DMS153 treated with DMSO at 0.1 percent for 48 hours (cell line): ENCODE measurements at regions not wholly inside any gene's neighbourhood (a gene's known extent, or its start where the extent isn't known, plus 50 kb on each side); places are given as distances from the start of the nearest gene placed in this dataset.

Experiments
- DNase-seq: peaks from one replicate; lab custom pipeline; 2025; ENCODE audit not compliant: unreplicated experiment; lab: John Stamatoyannopoulos, UW

DNA sequence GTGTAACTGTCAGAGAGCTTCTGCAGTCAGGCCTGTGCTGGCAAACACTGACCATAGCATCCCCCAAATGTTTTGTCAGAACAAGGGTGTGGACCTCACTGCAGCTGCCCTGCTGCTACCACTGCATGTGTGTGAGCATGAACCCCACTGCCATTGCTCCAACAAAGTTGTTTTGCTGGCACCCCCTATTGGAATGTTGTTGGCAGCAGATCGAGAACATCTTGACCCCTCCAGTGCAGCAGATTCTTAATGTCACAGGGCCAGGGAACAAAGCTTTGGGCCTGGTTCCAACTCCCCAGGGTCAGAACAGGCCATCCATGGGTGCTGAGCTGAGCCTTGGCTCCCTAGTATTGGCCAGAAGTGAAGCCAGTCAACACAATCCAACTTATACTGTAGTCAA, 1537.4 kb downstream of the NCAM2 start:
- no peak for DNase-seq

DNA sequence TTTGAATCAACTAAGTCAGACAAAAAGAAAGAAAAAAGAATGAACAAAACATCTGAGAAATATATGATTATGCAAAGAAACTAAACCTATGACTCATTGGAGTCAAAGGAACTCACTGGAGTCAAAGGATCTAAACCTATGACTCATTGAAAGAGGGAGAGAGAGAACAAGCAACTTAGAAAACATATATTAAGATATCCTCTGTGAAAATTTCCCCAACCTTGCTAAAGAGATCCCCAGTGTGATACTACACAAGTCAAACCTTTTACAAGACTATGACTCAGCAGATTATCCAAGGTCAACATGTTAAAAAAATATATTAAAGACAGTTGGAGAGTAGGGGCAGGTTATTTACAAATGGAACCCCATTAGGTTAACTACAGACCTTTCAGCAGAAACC, 1538.3 kb downstream of the NCAM2 start:
- no peak for DNase-seq

DNA sequence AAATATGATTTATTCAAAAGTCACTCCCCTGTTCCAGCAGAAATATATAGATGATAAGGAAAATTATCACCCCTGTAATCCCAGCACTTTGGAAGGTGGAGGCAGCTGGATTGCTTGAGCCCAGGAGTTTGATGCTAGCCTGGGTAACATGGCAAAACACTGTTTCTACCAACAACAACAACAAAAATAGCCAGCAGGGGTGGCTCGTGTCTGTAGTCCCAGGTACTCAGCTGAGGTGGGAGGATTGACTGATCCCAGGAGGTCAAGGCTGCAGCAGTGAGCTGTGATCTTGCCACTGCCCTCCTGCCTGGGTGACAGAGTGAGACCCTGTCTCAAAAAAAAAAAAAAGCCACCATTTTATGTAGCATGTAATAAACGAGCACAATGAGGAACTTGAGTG, 1546.5 kb downstream of the NCAM2 start:
- DNase-seq = no peak

DNA sequence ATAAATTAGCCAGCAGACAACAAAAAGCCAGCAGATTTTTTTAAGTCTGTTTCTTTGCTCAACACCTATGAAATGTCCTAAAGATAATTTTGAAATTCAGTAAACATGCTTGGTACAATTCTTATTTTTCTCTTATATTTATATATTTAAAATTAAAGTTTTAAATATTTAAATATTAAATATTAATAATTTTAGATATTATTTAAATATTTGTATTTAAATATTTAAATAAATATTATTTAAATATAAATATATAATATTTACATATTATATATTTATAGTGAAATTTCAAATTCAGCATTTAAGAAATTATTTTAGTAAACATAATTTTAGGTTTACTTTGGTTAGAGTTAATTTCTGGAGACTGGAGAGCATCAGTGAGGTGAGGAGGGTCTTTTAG, 1554.2 kb downstream of the NCAM2 start:
- no peak for DNase-seq

DNA sequence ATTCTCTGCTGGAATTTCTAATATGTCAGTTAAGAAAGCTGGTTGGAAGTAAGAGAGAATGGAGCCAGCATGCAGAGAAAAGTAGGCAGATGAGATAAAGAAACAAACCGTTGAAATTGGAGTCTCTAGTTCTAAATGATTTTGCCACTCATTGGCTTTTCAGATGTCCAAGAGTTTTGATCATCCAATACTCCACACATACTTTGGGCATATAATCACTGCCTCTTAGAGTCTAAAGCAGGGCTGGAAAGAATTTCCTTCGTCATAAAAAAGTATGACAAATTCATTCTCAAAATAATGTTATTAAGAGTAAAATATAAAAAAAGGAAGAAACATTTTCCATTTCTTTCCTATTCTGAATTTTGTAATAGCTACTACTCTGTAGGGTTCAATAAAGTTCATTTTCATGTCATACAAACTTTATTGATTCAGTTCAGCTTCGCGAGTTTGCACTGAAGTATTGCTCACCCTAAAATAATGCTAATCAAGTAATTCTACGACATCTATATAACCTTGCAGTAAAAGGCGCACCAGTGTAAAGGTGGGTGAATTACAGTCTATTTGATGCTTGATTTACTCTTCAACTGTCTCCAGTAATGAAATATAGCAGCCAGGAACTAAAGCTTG, 1556.6 kb downstream of the NCAM2 start:
- no peak for DNase-seq

DNA sequence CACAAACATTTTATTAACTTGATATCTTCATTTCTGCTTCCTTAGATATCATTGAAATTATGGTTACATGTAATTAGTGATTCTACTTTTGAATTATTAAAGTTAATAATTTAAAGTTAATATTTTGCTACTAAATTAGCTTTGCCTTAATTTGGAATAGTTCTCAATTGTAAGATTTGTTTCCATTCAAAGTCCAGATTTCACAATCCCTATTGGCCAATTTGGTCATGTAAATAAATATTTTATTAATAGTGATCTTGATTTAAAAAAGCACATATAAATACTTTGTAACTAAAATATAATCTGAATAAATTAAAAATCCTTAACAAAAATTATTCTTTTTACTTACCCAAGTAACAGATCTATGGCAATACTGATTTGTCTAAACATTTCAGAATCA, 1558.6 kb downstream of the NCAM2 start:
- DNase-seq = no peak

DNA sequence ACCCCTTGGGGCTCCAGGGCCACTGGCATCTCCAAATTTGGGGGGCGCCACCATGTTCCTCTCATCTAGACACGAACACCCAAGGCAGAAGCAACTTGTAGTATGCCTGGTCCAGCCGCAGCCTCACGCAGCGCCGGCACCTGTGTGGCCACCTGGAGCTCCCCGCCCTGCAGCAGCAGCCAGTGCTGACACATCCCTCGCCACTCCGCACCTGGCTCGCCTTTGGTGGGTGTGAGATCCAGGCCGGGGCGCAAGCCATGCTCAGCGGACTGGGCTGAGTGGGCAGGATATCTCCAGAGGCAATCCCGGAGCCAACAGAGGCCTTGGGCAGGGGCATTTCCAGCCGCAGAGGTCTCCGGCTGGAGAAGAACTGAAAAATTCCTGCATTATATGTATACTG, 1563.7 kb downstream of the NCAM2 start:
- no peak for DNase-seq

DNA sequence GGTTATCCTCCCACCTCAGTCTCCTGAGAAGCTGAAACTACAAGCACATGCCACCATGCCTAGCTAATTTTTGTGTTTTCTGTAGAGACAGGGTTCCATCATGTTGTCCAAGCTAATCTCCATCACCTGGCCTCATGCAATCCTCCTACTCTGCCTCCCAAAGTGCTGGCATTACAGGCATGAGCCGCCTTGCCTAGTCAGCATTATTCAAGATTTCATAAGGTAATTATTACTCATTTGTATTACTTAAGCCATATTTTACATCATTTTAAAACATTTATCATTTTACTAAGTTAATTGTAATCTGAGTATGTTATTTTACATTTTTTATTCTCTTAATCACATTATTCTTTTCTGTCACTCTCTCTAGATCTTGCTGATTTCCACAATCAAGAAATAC, 1575.6 kb downstream of the NCAM2 start:
- DNase-seq = no peak

DNA sequence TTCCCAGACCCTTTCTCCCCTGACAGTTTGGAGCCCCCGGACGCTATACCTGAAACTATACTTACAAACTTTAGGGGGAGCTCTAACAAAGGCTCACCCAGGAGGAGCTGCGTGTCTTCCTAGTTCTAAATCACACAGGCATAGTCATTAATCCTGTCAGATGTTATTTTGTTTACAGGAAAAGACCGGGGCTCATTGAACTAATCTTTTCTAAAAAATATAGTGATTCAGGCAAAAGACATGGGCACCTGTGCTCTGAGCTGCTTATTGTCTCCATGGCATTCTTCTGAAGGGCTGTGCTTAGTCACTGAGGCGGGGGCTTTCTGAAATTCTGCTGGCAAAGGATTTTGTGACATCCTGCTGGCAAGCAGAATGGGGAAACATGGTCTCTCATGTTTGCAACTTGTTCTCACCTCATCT, 1577.0 kb downstream of the NCAM2 start:
- DNase-seq = no peak

DNA sequence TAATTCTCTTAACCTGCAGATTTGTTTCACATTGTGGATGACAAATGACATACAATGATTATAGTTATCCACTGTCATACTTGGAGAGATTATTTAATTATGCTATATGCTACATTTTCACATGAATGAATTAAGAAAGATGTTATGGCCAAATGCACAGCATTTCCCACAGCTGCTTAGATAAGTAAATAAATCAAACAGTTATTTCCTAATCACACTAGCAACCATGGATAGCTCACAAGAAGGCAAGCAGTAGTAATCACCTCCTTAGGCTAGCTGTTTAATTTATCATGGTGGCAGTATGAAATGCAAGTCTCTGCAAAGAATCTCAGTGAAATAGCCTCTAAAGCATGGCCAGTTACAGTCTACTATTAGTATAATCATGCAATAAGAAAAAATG, 1581.5 kb downstream of the NCAM2 start:
- no peak for DNase-seq

DNA sequence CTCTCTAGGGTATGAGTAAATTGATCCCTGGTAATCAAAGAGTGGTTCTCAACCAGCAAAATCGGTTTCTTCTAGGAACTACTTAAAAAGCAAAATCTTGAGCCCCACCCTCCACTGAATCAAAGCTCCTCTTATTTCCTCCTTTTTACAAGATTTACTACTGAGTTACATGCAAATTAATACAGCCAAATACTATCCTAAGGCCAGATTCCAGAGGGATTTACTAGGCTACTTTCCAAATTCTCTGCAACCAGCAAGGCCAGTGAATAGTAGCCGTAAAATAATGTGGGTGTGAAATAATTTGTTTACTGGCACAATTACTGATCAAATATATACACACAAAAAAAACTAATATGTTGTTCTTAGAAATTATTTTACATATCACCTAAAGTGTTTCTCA, 1583.8 kb downstream of the NCAM2 start:
- no peak for DNase-seq

DNA sequence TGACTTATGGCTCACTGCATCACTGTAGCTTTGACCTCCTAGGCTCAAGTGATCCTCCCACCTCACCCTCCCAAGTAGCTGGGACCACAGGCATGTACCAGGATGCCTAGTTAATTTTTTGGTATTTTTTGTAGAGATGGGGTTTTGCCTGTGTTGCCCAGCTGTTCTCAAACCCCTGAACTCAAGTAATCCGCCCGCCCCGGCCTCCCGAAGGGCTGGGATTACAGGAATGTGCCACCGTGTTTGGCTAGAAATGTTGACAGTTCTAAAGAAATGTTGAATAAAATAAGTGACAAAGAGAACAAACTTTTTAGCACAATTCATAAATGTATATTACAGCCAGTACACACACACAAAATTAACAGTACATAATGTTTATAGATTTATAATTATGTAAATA, 1586.1 kb downstream of the NCAM2 start:
- no peak for DNase-seq

DNA sequence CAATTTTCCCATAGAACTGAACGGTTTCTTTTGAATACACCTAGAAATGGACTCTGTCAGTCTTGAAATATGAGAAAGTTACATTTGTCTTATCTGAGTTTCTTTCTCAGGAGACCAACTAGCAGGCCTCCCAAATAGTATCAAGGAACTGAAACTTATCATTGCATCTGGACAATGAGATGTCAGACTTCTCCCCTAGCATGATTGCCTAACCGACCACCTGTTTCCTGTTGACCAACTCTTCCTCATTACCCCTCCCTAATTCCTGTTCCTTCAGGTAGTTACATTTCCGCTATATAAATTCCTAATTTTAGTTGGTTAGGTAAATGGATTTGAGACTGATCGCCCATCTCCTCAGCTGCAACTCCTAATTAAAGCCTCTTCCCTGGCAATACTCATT, 1587.3 kb downstream of the NCAM2 start:
- no peak for DNase-seq

DNA sequence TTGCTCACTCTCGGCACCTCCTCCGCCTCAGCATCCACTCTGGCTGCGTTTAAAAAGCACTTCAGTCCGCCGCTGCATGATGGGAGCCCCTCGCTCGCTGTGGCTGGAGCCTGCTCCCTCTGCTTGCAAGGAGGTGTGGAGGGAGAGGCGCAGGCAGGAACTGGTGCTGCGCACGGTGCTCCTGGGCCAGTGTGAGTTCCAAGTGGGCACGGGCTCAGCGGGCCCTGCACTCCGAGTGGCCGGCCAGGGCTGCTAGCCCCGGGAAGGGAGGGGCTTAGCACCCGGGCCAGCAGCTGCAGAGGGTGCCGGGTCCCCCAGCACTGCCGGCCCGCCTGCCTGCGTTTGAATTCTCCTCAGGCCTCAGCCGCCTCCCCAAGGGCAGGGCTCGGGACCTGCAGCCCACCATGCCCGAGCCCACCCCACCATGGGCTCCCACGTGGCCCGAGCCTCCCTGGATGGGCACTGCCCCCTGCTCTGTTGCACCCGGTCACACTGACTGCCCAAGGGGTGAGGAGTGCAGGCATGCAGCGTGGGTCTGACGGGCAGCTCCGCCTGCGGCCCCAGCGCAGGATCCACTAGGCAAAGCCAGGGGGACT, 1599.5 kb downstream of the NCAM2 start:
- DNase-seq = no peak

DNA sequence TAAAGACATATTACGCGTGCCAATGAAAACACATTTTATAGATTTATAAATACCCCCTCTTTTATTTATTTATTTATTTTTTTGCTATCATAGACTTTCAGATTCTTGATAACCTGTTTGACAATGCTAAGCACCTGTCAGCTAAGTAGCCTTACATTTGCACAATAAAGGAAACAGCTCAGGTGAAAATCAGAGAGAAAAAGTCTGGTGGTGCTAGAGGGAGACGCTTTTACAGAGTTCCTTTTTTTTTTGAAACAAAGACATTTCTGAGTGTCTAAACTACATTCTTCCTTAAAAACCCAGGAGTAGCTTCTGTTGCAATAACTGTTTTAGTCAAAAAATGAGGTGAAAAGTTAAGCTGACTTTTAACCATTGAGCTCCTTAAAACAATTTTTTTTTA, 1611.6 kb downstream of the NCAM2 start:
- DNase-seq = no peak

DNA sequence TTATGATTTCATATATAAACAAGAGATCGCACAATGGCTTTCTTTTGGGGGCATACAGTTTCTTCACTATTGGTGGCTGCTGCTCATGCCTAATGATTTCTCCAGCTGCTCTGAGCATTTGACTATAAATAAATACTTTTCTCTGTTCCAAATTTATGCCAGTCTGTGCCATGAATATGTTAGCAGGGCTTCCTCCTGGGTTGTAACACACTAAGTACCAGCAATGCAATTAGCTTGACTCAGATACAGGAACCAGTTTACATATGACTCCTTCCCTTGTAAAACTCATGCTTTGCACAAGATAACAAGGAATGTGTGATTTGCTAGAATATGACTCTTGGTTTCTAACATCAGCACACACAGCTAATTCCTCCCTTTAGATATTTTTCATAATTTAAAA, 1629.7 kb downstream of the NCAM2 start:
- no peak for DNase-seq

DNA sequence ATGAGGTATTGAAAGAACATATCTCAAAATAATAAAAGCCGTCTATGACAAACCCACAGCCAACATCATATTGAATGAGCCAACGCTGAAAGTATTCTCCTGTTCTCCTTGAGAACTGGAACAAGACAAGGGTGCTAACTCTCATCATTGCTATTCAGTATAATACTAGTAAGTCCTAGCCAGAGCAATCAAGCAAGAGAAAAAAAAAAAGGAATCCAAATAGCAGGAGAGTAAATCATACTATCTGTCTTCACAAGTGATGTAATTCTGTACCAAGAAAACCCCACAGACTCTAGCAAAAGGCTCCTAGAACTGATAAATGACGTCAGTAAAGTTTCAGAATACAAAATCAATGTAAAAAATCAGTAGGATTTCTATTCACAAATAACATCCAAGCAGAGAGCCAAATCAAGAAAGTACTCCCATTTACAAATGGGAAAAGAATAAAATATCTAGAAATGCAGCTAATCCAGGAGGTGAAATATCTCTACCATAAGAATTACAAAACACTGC, 1632.8 kb downstream of the NCAM2 start:
- DNase-seq = no peak

DNA sequence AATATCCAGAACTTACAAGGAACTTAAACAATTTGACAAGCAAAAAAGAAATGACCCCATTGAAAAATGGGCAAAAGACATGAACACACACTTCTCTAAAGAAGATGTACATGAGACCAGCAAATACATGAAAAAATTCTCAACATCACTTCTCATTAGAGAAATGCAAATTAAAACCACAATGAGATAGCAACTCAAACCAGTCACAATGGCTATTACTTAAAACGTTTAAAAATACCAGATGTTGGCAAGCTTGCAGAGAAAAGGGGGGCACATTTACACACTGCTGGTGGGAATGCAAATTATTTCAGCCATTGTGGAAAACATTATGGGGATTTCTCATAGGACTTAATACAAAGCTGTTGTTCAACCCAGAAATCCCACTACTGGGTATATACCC, 1634.0 kb downstream of the NCAM2 start:
- no peak for DNase-seq

DNA sequence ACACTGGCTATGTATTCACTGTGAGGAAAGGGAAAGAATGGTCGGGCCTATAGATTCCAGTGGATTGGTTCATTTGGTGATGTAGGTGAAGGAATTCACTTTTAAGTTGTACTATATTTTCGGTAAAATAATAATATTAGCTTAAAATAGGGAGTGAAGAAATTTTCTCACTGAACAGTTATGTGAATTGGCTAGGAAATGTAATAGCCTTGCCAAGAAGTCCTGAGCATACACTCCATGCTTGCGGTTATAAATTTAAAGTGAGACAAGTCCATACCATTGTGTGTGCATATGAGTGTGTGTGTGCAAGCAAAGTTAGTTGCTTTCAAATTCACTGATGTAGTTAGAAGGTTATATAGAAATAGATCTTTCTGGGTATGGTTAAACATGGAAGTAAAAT, 1651.0 kb downstream of the NCAM2 start:
- no peak for DNase-seq

DNA sequence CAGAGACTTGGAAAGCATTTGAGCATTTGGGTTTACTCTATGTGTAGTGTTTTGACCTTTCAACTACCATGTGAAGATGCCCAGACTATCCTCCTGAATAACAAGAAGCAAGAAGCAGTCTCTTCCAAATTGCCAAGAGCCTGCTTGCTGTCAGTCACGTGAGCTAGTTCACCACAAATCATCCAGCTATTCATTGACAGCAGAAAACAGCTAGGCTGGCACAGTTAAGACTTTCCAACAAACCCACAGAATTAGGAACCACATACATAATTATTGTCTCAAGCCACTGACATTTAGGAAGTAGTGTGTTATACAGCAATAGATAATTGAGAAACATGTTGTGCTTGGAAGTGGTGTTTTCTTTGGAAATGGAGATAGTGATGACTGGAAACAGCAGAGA, 1652.0 kb downstream of the NCAM2 start:
- DNase-seq = no peak

DNA sequence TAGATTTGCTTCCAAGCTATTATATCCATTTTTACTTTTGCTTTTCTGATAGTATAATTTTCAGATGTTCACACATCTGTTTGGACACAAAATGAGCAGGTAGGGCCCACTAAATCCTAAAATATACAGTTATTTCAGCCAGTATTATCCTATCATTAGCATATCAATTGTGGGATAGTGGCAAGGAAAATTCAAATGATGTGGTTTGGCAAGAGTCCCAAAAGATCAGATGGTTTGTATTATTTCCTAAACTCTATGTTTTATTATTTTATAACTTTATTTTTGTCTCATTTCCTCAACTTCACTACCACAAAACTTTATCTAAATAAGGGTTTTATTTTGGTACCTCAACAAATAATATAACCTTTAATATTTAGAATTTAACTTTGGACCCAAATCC, 1659.6 kb downstream of the NCAM2 start:
- no peak for DNase-seq

DNA sequence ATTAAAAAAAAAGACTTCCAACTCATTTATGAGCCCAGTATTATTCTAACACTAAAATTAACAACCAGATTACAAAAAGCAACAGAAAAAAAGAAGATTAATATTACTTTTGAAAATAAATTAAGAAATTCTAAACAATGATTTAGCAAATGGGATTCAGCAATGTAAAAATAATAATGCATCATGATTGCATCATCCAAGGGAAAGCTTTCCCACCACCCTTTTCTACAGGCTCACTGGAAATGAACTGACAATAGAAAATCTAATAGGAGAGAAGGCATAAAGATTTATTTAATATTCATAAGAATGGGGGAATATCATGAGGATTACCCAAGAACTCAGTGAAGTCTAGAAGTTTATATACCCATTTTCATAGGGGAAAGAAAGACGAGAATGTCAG, 1671.9 kb downstream of the NCAM2 start:
- no peak for DNase-seq

DNA sequence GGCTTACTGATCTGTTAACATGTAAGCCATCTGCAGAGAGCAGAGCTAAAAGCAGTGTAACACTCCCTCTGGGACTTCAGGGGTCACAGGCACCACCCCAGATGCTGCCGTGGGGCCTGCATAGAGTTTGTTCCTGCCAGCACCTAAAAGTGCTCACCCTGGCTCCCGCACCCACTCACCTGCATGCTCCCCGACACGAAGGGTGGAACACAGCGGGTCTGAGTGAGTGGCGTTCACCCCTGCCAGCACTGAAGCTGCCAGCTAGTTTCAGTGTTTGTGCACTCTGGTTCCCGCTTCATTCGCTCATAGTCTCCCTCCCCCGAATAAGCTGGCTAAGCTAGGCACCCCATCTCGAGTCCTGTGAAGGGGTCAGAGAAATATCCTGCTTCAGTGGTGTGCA, 1681.0 kb downstream of the NCAM2 start:
- DNase-seq = no peak
